ENCODE measurements at regions not wholly inside any gene's neighbourhood (a gene's known extent, or its start where the extent isn't known, plus 50 kb on each side); places are given as distances from the start of the nearest gene placed in this dataset.
"Not testable (repeated sequence)": the region's sequence is repeated elsewhere in the genome, so short reads cannot be mapped to it uniquely, and the experiment has no call there.

GRCh38 chr12:68483592-68484383 is 126.9 kb upstream of the RAP1B start:
- Mint-ChIP-seq H3K27me3 (peaks cover 3% of the 10 kb centered on the region), H3K9me3 (peaks cover 0 to 7% (median 0%) of the 10 kb centered on the region in 3 donors), H3K4me1 (peaks cover 28 to 33% (median 32%) of the 10 kb centered on the region in 3 donors), H3K4me3 (no peak overlapping the region), H3K27ac (peak overlapping the region in 1 of 3 donors; percentile 35), H3K36me3 (no peaks in the 10 kb centered on the region)

DNA sequence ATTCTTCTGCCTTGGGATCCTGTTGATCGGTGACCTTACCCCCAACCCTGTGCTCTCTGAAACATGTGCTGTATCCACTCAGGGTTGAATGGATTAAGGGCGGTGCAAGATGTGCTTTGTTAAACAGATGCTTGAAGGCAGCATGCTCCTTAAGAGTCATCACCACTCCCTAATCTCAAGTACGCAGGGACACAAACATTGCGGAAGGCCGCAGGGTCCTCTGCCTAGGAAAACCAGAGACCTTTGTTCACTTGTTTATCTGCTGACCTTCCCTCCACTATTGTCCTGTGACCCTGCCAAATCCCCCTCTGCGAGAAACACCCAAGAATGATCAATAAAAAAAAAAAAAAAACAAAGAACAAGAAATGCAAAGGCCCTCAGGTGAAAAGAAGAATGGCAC is 126.1 kb upstream of the RAP1B start:
- not testable (repeated sequence) for H3K27me3 Mint-ChIP-seq, H3K36me3 Mint-ChIP-seq, H3K9me3 Mint-ChIP-seq, H3K27ac Mint-ChIP-seq, H3K4me3 Mint-ChIP-seq
- H3K4me1 Mint-ChIP-seq = peaks cover 28% of the 10 kb centered on the region in 3 donors

DNA sequence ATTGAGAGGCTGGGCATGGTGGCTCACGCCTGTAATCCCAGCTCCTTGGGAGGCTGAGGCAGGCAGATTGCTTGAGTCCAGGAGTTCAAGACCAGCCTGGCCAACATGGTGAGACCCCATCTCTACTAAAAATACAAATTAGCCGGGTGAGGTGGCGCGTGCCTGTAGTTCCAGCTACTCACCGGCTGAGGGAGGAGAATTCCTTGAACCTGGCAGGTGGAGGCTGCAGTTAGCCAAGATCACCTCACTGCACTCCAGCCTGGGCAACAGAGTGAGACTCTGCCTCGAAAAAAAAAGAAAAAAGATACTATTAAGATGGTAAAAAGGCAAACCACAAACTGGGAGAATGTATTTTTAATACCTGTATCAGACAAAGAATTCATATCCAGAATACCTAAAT is 124.2 kb upstream of the RAP1B start:
- not testable (repeated sequence) for H3K27ac Mint-ChIP-seq, H3K4me3 Mint-ChIP-seq, H3K27me3 Mint-ChIP-seq, H3K9me3 Mint-ChIP-seq, H3K36me3 Mint-ChIP-seq
- H3K4me1 Mint-ChIP-seq = peaks cover 23 to 24% (median 24%) of the 10 kb centered on the region in 3 donors

DNA sequence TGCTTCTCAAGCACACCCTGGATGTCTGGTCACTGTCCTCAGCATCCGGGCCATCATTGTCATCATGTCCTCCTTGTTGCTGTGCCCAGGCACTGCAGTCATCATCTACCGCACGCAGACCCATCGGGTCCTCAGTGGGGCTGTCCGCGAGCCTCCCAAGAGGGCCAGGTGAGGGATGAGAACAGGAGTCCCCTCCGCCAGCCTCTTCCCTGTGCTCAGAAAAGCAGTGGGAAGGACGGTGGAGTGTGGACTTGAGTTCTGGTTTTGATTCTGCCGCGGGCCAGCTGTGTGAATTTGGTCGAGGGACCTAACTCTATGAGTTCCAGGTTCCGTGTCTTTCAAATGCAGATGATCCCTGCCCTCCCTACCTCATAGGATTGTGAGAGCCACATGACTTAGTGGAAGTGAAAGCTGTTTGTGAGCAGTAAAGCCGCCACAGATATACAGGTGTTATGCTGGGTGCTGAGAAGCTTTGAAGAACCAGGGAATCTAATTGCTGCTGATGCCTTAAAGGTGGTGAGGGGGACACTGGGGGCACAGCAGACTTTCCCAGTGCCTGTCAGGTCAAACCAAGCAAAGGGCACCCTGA is 122.9 kb upstream of the RAP1B start:
- no peak overlapping the region for H3K4me3 Mint-ChIP-seq
- peaks cover 10 to 15% (median 11%) of the 10 kb centered on the region in 3 donors for H3K4me1 Mint-ChIP-seq
- peaks cover 8% of the 10 kb centered on the region for H3K27me3 Mint-ChIP-seq
- H3K27ac Mint-ChIP-seq = peak overlapping the region in 1 of 3 donors; percentile 41
- H3K9me3 Mint-ChIP-seq = peaks cover 0 to 3% (median 2%) of the 10 kb centered on the region in 3 donors
- H3K36me3 Mint-ChIP-seq = no peaks in the 10 kb centered on the region

DNA sequence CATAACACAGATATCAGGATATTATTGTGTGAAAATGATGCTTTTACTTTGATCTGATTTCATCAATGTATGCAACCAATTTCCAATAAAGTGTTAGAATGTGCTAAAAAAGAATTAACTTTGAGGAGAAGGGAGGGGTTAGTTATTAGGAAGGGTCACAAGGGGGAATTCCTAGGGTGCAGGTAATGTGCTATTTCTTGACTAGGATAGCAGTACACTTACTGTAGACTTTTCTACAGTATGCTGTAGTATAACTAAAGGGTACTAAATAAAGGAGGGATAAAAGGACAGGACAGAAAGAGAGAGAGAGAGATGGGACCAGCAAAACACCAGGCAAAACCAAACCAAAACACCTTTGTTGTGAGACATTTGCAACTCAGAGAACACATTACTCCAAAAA is 121.4 kb upstream of the RAP1B start:
- Mint-ChIP-seq H3K4me1 (peaks cover 0 to 9% (median 7%) of the 10 kb centered on the region in 3 donors), H3K4me3 (no peak overlapping the region), H3K9me3 (peaks cover 0 to 3% (median 2%) of the 10 kb centered on the region in 3 donors), H3K27ac (no peak overlapping the region), H3K36me3 (no peaks in the 10 kb centered on the region), H3K27me3 (peaks cover 8% of the 10 kb centered on the region)

- Mint-ChIP-seq H3K27ac (no peak overlapping the region), H3K4me1 (peaks cover 0 to 9% (median 7%) of the 10 kb centered on the region in 3 donors), H3K9me3 (peaks cover 0 to 3% (median 2%) of the 10 kb centered on the region in 3 donors), H3K4me3 (no peak overlapping the region), H3K27me3 (peaks cover 8% of the 10 kb centered on the region), H3K36me3 (no peaks in the 10 kb centered on the region)
Measured at GRCh38 chr12:68490476-68490875, 120.2 kb upstream of the RAP1B start.

- no peak overlapping the region for H3K27ac Mint-ChIP-seq
- peaks cover 0 to 3% (median 2%) of the 10 kb centered on the region in 3 donors for H3K9me3 Mint-ChIP-seq
- no peak overlapping the region for H3K4me3 Mint-ChIP-seq
- H3K27me3 Mint-ChIP-seq = peaks cover 9% of the 10 kb centered on the region
- H3K36me3 Mint-ChIP-seq = no peaks in the 10 kb centered on the region
- H3K4me1 Mint-ChIP-seq = peaks cover 0 to 9% (median 7%) of the 10 kb centered on the region in 3 donors
Measured at GRCh38 chr12:68491204-68491960, 119.3 kb upstream of the RAP1B start.

DNA sequence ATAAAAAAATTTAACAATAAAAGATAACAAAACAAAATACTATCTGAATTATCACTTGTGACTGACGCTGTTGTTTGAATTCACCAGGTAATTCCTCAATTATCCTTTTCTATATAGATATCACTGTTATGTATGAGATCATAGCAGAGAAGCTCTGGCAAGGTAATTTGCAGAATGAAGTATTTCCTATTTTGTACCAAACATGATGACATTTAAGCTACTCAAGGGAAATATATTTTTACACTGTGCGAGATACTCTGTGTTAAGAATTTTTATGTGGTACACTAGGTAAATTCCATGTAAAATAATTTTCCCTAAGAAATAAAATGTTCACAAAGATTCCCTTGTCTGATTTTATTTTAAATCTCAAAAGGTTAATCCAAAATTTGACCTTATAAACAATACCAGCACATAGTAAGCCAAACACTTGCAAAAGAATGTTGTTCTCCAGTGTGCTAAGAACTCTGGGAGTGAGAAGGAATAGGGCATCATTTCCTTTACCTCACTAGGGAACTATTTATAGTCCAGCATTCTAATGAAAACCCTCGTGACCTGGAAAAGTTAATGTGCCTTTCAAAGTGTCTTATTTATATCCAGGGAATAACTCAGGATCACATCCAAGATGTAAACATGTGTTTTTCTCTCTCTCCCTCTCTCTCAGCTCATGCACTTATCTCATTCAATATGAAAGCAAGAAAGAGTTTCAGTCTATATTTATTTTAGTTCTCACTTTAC is 115.2 kb upstream of the RAP1B start:
- H3K36me3 Mint-ChIP-seq = no peaks in the 10 kb centered on the region
- H3K4me3 Mint-ChIP-seq = no peak overlapping the region
- H3K27me3 Mint-ChIP-seq = peaks cover 13% of the 10 kb centered on the region
- H3K27ac Mint-ChIP-seq = no peak overlapping the region
- peaks cover 7 to 20% (median 9%) of the 10 kb centered on the region in 3 donors for H3K4me1 Mint-ChIP-seq
- H3K9me3 Mint-ChIP-seq = peaks cover 0 to 1% (median under 1%) of the 10 kb centered on the region in 3 donors

DNA sequence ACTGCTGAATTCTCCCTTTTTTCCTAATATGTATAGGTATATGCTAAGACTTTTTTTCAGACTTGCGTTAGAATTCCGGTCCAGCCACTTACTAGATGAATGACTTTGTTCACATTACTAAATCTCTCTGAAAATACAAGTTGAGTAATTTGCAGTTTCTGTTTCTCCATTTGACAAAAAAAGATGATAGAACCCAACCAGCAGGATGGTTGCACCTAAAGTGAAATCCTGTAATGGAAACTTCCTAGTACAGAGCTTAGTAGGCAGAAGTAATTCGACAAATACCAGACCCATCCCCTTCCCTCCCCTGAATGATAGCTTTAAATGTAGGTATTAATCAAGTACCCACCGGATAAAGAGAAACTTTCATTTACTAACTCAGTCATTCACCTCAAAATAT is 113.6 kb upstream of the RAP1B start:
- H3K4me3 Mint-ChIP-seq = peak overlapping the region in 3 of 4 donors; percentile 8 to 82 (median 25)
- no peaks in the 10 kb centered on the region for H3K36me3 Mint-ChIP-seq
- peaks cover 7 to 15% (median 8%) of the 10 kb centered on the region in 3 donors for H3K4me1 Mint-ChIP-seq
- no peak overlapping the region for H3K27ac Mint-ChIP-seq
- peaks cover 11% of the 10 kb centered on the region for H3K27me3 Mint-ChIP-seq
- H3K9me3 Mint-ChIP-seq = no peaks in the 10 kb centered on the region

DNA sequence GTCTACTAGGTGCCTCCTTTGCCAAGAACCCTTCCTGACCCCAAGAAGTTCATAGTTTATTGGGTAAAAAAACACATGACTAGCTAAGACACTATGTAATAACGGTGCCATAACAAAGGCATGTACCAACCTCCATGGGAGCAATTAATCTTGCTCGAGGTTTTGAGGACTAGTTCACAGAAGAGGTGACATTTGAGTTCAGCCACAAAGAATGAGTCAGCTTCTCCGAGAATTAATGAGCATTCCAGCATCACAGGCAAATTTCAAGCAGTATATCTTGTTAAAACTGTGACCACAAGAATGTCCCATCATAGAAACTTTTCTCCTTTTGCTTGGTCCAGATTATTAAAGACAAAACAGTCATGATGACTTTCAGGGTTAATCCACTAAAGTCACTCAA is 113.0 kb upstream of the RAP1B start:
- H3K4me3 Mint-ChIP-seq = peak overlapping the region in 2 of 4 donors; percentile 9 to 82
- H3K4me1 Mint-ChIP-seq = peaks cover 7 to 15% (median 7%) of the 10 kb centered on the region in 3 donors
- no peak overlapping the region for H3K27ac Mint-ChIP-seq
- no peaks in the 10 kb centered on the region for H3K9me3 Mint-ChIP-seq
- H3K36me3 Mint-ChIP-seq = no peaks in the 10 kb centered on the region
- H3K27me3 Mint-ChIP-seq = peaks cover 11% of the 10 kb centered on the region

- peaks cover 11% of the 10 kb centered on the region for H3K27me3 Mint-ChIP-seq
Measured at GRCh38 chr12:68498736-68499135, 112.0 kb upstream of the RAP1B start.

DNA sequence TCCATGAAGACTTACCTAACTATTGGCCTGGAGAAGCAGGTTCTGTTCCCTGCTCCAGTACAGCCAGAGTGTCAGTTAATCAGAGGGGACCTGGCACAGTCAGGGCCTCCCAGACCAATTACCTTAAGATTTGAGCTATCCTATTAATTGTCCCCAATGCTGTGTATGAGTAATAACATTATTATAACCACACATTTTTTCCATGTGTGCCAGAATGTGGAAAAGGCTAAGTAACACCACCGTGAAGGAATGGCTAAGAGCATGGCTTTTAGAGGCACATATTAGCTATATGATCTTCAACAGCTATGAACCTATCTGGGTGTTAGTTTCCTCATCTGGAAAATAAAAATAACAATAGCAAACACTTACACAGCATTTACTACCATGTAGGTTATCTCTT is 111.1 kb upstream of the RAP1B start:
- no peaks in the 10 kb centered on the region for H3K36me3 Mint-ChIP-seq
- peaks cover 11% of the 10 kb centered on the region for H3K27me3 Mint-ChIP-seq
- H3K4me3 Mint-ChIP-seq = no peak overlapping the region
- no peak overlapping the region for H3K27ac Mint-ChIP-seq
- H3K4me1 Mint-ChIP-seq = peaks cover 7 to 15% (median 7%) of the 10 kb centered on the region in 3 donors
- no peaks in the 10 kb centered on the region for H3K9me3 Mint-ChIP-seq

More at GRCh38 chr12:68498736-68499135, 112.0 kb upstream of the RAP1B start:
- H3K36me3 Mint-ChIP-seq = no peaks in the 10 kb centered on the region
- H3K9me3 Mint-ChIP-seq = no peaks in the 10 kb centered on the region
- no peak overlapping the region for H3K4me3 Mint-ChIP-seq
- H3K27ac Mint-ChIP-seq = no peak overlapping the region
- peaks cover 7 to 15% (median 7%) of the 10 kb centered on the region in 3 donors for H3K4me1 Mint-ChIP-seq

DNA sequence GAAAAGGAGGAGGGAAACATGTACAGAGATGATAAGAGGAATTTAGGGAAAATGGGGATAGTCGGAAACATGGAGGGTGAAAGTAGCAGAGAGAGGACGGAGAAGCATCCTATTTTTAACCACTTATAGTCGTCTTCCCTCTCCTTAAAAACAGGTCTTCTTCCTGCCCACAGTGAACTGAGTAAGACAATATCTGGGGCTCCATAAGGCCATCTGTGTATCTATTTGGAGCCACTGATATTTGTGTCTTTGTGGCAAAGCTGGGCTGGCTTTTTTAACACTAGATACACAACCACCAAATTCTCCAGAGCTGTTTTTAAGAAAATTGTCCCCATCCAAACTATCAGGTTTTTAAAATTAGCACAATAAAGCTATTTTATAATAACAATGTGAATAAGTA is 109.5 kb upstream of the RAP1B start:
- no peaks in the 10 kb centered on the region for H3K36me3 Mint-ChIP-seq
- H3K27ac Mint-ChIP-seq = no peak overlapping the region
- no peaks in the 10 kb centered on the region for H3K9me3 Mint-ChIP-seq
- no peak overlapping the region for H3K4me3 Mint-ChIP-seq
- peaks cover 12 to 17% (median 13%) of the 10 kb centered on the region in 3 donors for H3K4me1 Mint-ChIP-seq
- H3K27me3 Mint-ChIP-seq = peaks cover 10% of the 10 kb centered on the region

DNA sequence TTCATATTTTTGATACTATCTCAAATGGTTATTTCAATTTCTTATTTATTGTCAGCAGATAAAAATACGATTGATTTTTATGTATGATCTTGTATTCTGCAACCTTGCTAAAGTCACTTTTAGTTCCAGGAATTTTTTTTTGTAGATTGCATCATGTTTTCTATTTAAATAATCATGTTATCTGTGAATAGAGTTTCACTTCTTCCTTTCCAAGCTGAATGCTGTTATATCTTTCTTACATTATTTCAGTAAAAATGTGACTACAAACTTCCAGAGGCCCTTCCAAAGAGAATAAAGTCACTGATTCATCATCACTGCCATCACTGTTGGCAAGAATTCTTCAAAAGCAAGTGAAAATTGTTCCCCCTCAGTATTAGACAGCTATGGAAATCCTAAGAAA is 104.7 kb upstream of the RAP1B start:
- Mint-ChIP-seq H3K9me3 (no peaks in the 10 kb centered on the region), H3K4me3 (no peak overlapping the region), H3K27me3 (no peaks in the 10 kb centered on the region), H3K4me1 (peaks cover 6 to 12% (median 9%) of the 10 kb centered on the region in 3 donors), H3K27ac (peak overlapping the region in 1 of 3 donors; percentile 12), H3K36me3 (no peaks in the 10 kb centered on the region)
